ENCODE measurements at regions not wholly inside any gene's neighbourhood (a gene's known extent, or its start where the extent isn't known, plus 50 kb on each side); places are given as distances from the start of the nearest gene placed in this dataset.
A peak's percentile ranks its signal among the peaks of the same experiment; 100 is the strongest.
"Not testable (repeated sequence)": the region's sequence is repeated elsewhere in the genome, so short reads cannot be mapped to it uniquely, and the experiment has no call there.

DNA sequence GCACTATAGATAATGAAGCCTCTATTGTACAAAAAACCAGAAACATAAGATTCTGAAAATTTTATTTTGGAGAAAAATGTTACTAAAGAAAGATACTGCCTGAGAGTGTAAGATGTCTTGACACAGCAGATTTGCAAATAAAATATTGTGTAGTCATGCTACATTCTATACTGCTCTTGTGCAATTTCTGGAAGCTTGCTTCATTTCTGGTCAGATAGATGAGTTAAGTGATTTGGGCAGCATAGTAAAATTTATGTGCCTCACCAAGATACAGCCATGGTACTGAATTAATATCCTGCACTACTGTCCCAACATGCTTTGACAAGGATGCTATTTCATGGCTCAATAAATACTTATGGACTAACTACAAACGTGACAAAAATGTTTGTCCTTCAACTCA lies 55.1 kb upstream of the STARD13 start:
- peak; percentile 74 for DNase-seq (ENCODE audit: low read depth)

DNA sequence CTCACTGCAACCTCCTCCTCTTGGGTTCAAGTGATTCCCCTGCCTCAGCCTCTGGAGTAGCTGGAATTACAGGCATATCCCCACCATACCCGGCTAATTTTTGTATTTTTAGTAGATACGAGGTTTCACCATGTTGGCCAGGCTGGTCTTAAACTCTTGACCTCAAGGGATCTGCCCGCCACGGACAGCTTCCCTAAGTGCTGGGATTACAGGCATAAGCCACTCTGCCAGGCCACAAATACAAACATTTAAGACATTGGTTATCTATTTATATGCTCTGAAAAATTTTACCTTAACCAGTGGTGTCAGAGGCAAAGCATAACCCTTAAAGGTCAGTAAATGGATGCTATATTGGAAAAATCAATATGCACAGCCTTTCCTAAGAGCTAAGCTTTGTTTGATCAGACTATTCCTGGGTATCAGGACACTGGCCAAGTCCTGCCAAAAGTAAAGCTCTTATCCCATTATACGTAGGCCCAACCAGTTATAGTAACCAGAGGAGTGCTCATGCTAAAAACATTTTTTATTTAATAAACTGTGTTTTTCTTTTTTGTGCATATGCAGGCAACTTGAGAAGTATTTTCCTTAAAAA lies 56.4 kb upstream of the STARD13 start:
- DNase-seq (ENCODE audit: low read depth): no peak

DNA sequence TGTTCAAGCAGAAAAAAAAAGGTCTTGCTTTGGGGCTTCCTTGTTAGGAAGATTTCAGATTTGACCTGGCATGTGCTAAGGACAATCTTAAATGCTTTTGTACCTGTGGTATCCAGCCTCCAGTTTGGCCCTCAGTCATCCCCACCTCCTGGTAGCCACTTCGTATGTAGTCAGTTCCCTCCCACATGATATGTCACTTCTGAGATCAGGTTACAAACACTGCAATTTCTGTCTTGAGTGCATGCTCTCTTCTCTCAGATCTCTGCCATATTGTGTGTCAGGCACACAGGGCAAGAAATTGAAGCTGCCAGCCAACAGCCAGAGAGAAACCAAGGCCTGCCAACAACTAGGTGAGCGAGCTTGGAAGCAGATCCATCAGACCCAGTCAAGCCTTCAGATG lies 60.3 kb upstream of the STARD13 start:
- no peak for DNase-seq (ENCODE audit: low read depth)

DNA sequence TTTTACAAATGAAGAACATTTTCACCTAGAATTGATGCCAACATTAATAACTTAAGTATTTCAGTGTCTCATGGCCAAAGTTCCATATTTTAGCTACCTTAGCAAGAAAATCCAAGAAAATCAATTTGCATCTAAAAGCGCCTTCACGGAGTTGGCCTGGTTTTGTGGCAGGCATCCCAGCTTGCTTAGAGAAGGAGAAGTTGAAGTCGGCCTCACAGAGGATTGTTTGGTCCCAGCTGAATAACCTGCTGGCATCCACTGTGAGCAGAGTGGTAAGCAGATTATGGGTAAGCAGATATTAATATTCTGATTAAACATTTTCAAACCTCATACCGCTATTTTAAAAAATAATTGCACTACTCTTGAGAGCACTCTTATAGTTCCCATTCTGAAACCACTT lies 62.3 kb upstream of the STARD13 start:
- no peak for DNase-seq (ENCODE audit: low read depth)

- DNase-seq (ENCODE audit: low read depth): peak; percentile 34
Measured at GRCh38 chr13:33348366-33348765, 62.8 kb upstream of the STARD13 start.

DNA sequence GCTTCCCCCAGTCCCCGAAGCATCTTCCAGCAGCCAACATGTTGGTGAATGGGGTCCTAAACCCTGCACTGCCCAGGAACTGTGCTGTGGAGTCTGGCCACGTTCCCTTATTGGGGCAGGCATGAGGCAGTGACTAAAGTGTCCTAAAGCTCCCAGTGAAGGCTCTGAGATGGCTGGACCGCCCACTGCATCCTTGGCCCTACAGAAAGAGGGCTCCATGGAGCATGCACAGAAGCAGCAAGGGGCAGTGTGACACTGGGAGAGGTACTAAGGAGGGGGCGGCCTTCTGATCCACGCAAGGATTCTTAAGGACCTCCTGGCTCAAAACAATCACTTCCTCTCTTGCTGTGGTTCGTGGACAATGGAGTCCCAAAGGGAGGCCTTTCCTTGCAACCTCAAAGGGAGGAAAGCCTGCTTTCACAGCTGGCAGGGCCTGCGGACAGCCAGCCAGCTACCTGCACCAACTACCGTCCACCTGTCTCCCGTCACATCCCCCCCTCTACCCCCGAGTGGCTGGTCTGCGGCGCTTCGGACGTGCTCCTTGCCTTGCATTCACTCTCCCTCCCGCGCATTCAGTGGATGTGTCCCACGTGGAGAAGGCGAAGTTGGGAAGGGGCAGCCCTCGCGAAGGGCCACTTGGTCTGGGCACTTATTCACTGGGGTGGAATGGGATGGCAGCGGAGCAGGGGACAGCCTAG lies 63.9 kb upstream of the STARD13 start:
- peak; percentile 7 for DNase-seq (ENCODE audit: low read depth)

DNA sequence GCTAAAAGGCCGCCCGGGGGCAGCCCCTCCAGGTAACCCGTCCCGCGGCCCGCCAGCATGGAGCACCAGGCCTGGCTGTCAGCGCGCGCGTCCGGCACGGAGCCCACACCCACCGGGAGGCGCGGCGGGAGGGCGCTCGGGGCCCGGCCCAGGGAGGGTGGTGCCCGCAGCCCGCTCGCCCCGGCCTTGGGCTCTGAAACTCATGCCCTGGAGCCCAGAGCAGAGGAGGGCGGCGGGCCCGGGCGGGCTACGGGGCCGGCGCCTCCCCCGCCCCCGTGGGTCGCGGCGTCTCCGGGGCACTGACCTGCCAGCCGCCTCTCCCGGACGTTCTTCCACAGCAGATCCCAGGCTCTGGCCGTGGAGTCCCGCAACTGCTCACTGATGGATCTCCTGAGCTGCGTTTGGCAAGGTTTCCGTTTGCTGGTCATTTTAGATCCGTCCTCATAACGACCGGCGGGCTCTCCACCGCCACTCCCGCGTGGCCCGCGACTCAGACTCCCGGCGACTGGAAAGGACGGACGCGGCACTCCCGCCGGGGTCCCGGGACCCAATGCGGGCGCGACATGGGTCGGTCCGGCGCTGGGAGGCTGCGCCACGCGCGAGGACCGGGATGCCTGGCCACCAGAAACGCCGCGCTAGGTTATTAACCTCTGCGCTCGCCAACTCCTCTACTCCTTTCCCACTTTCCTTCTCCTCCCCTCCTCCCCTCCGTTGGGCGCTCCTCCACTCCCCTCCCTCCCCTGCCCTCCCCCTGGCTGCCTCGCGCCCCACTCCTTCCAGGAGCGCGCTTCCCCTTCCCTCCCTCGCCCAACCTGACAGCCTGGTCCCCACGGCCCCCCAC lies 64.7 kb upstream of the STARD13 start:
- DNase-seq (ENCODE audit: low read depth): peak; percentile 46

DNA sequence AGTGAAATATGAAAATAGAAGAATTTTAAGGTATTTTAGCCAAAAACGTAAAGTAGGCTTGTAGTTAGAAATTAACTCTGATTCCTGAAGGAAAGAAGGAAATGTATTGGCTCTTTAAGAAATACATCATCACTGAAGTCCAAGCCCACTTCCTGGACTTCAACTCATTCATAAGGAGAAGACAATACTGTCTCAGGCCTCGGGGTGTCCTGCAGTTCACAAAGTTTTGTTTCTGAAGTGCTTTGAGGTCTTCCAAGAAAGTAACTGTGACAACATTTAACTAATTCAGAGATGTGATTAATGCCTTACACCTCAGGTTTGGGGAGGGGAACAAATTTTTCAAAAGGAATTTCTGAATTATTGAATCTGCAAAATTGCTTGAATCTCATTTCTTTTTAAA lies 65.8 kb upstream of the STARD13 start:
- peak; percentile 64 for DNase-seq (ENCODE audit: low read depth)

DNA sequence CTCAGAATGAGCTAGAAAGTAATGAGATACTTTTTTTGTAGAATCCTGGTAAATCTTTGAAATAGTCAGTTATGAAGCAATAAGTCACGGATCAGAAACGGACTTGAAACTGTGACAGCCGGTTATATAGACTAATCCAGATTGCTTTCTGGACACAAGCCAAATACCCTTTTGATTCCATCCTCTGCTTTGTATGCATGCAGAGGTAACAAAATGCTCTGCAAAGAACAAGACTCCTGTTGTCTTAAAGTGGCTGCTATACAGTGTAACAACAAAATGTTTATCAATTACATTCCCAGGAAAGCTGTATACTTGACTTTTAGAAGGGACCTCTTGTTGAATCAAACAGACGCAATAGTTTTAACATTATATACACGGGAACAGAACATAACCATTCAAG lies 66.5 kb upstream of the STARD13 start:
- no peak for DNase-seq (ENCODE audit: low read depth)

- no peak for DNase-seq (ENCODE audit: low read depth)
Measured at GRCh38 chr13:33352526-33352925, 67.0 kb upstream of the STARD13 start.

DNA sequence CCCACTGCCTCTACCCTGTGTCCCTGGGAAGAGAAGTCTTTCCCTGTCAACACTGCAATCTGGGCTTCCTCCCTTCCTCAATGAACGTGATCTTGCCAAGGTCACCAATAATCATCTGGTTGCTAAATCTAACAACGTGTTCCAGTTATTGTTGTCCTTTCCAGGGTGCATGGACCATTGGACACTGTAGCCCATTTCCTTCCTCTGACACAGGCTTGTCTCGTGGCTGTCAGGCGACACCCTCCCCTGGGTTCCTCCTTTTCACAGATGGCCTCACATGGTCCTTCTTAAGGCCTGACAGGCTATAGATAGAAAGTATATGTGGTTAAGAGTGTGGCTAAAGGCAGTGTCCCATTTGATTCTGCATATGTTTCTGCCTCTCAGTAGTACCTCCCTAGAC lies 67.7 kb upstream of the STARD13 start:
- DNase-seq (ENCODE audit: low read depth): no peak

GRCh38 chr13:33353646-33354045 lies 68.1 kb upstream of the STARD13 start:
- no peak for DNase-seq (ENCODE audit: low read depth)

DNA sequence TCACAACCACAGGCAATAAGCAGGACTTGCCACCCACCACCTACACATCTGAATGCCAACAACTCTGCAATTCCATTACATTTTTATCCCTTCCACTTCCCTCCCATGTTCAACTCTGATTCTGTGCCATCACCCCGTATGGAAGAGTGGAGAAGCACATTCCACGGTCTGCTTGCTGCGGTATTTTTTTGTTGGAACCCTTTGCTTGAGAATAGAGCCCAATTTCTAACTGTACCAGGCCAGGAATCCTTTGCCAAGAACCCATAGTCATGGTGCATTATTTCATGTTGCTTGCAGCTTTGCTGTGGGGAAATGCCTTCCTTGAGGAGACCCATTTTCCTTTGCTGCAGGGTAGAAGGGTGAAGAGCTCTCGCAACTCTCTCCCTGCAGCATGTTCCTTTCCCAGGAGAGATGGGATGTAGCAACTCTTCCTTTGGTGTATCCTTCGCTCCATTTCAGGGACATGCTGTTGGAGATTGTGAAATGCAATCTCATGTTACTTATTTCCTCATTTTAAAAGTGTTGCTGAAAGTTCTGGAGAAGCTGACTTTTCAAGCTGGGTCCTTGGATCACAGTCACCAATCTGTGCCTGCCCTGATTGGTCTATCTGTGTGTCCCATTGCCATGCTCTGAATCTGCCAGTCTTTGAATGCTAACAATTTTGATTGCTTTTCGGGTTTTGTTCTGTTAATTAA lies 69.8 kb upstream of the STARD13 start:
- DNase-seq (ENCODE audit: low read depth): peak; percentile 98

- DNase-seq (ENCODE audit: low read depth): not testable (repeated sequence)
Measured at GRCh38 chr13:33358076-33358475, 72.5 kb upstream of the STARD13 start.

GRCh38 chr13:33362986-33363727 lies 77.6 kb upstream of the STARD13 start:
- no peak for DNase-seq (ENCODE audit: low read depth)

DNA sequence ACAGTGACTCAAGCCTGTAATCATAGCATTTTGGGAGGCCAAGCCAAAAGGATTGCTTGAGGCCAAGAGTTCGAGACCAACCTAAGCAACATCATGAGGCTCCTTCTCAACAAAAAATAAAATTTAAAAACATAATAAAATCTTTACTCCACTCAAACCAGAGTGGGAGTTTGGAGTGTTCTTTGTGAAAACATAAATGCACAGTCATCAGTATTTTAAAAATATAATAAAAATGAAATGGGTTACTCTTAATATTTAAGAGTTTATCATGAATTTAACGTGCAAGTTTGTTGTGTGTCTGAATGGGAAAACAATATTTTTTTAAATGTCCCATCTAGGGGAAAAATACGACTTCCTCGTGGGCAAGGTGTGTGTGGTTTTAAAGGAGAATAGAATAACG lies 78.6 kb upstream of the STARD13 start:
- DNase-seq (ENCODE audit: low read depth): no peak

DNA sequence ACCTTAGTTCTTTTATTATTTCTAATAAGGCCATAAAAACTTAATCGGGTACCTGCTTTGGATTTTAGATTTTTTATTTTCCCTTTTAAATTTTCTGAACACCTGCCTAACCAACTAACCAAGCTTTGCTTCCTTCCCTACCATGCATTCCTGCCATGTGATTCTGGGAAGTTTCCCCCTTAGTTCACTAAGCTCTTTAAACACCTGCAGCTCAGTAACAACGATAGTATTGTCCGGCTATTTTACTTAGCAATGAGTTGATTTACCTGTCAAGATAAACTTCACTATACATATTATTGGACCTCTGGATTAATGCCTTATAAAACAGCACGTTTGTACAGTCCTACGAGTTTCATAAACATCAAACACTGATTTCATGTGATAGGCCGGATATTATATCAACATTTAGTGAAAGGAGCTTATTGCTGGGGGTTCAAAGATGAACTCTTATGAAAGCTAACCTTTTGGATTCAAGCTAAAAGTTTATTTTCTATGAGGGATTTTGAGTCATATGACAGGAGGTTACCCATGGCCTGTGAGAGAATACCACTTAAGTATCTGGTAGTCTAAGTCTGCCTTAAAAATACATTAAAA lies 81.0 kb upstream of the STARD13 start:
- no peak for DNase-seq (ENCODE audit: low read depth)

DNA sequence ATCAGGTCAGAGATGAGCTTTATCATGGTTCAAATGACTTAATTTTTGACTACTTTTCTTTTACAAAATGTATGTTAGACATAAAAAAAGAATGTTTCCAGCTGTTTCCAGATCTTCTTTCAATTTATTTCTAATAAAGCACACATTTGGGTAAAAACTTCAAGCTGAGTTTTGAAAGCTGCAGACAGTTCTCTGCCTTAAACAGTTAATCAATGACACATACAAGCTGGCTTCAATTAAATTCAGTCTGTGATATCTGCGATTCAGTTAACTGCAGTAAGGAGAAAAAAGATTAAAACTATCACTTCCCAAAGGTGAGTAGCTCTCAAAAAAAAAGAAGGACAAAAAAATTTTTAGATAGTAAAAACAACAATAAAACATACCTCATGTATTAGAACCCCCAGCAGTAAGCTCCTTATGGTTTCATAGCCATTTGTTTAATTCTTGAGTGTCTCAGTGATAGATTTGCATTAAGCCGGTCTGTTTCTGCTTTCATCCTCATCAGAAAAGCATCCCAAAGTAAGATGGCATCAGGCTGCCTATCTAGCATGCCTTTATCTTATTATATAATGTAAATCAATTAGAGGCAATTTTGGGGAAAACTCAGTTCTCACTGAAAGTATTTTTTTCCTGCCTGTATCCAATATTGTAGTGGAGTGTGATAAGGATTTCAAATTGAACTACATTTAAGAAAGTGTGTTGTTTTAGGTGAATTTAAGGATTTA lies 81.8 kb upstream of the STARD13 start:
- no peak for DNase-seq (ENCODE audit: low read depth)

DNA sequence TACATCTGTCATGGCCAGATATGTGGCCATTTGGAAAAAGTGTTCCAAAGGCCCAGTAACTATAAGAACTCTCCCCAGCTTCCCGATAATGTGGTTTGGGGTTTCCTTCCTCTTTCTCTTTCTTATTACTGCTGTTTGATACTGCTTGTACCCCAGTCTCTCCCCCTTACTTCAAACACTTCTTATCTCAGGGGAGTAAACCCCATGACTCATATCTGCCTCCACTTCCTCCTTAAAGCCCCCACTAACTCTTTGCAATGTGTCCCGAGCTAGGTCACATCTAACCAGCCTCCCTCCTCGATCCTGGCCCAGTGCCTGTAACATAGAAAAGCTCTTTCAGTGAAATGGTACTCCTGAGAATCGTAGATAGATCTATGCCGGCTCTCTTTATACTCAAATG lies 82.4 kb upstream of the STARD13 start:
- DNase-seq (ENCODE audit: low read depth): no peak

GRCh38 chr13:33369073-33369472 lies 83.5 kb upstream of the STARD13 start:
- DNase-seq (ENCODE audit: low read depth): no peak
